ENCODE measurements at regions not wholly inside any gene's neighbourhood (a gene's known extent, or its start where the extent isn't known, plus 50 kb on each side); places are given as distances from the start of the nearest gene placed in this dataset.
A peak's percentile ranks its signal among the peaks of the same experiment; 100 is the strongest.

- TF ChIP-seq JUND (IDR thresholded peaks at IDR 0.05; ENCODE audit: low read depth) = no peak
- no peak for DNase-seq (ENCODE audit: low read depth in 1 of 2, low spot score in 1 of 2)
- in situ Hi-C loops (cut with HindIII; ENCODE audit: low pct_unique_long_range_greater_than_20kb, low sequenced_read_pairs) = no loop called here
Measured at GRCh38 chr3:106157411-106157810, 288.6 kb upstream of the CBLB start.

DNA sequence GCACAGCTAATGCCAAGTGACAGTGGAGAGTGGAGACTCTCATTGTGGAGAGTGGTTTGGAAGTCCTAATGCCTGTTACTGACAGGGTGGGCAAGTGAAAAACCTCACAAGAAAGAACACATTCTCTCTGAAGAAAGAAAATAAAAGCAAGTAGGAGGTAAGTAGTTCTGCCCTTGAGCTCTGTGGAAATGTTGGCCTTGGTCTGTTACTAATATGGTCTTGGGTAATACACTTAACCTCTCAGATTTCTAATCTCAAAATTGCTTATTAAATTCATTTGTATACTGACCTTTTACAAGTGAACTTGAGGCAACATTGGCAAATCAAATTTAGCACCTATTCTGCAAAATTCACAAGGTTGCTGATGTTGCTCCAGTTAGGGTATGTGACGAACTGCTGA lies 291.6 kb upstream of the CBLB start:
- no peak for DNase-seq (ENCODE audit: low read depth in 1 of 2, low spot score in 1 of 2)
- TF ChIP-seq JUND (IDR thresholded peaks at IDR 0.05; ENCODE audit: low read depth) = no peak
- in situ Hi-C loops (cut with HindIII; ENCODE audit: low pct_unique_long_range_greater_than_20kb, low sequenced_read_pairs) = no loop called here

DNA sequence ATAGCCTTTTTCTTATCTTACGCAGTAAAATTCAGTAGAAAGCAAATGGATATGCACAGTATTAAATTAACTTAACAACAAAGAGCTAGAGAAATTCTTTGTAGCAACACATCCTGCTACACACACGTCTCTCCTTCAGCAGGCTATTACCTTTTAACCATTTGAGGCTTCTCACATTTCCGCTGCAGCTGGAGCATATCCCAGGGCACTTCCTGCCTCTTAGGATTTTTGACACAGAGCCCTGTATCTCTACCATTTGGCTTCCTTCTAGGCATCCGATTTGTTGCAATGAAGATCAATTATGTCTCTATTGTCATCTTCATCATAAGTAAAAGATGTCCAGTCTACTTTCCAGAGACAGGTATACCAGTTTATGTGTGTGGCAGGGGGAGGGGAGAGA lies 292.4 kb upstream of the CBLB start:
- TF ChIP-seq JUND (IDR thresholded peaks at IDR 0.05; ENCODE audit: low read depth) = no peak
- no peak for DNase-seq (ENCODE audit: low read depth in 1 of 2, low spot score in 1 of 2)
- in situ Hi-C loops (cut with HindIII; ENCODE audit: low pct_unique_long_range_greater_than_20kb, low sequenced_read_pairs) = no loop called here

- in situ Hi-C loops (cut with HindIII; ENCODE audit: low pct_unique_long_range_greater_than_20kb, low sequenced_read_pairs) = no loop called here
- DNase-seq (ENCODE audit: low read depth in 1 of 2, low spot score in 1 of 2) = no peak
- TF ChIP-seq JUND (IDR thresholded peaks at IDR 0.05; ENCODE audit: low read depth) = no peak
Measured at GRCh38 chr3:106167728-106168127, 298.9 kb upstream of the CBLB start.

GRCh38 chr3:106168962-106169750 lies 300.3 kb upstream of the CBLB start:
- DNase-seq (ENCODE audit: low read depth in 1 of 2, low spot score in 1 of 2) = no peak
- in situ Hi-C loops (cut with HindIII; ENCODE audit: low pct_unique_long_range_greater_than_20kb, low sequenced_read_pairs) = no loop called here
- no peak for TF ChIP-seq JUND (IDR thresholded peaks at IDR 0.05; ENCODE audit: low read depth)

DNA sequence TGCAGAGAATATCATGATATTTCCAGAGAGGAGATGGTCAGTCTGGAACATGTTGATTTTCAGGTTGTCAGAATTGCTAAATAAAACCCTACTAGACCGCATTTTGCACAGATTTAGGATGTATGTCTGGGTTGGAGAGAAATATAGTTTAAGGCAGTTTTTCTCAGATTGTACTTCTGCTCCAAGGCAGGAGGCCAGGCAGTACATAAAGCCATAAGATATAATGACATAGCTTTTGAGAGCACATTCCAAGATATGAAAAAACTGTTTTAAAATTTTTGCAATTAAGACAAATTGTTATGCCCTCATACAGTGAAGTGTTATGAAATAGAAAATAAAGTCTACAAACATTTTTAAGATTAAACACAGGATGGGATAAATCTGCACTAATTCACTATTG lies 301.8 kb upstream of the CBLB start:
- DNase-seq (ENCODE audit: low read depth in 1 of 2, low spot score in 1 of 2) = no peak
- no peak for TF ChIP-seq JUND (IDR thresholded peaks at IDR 0.05; ENCODE audit: low read depth)
- in situ Hi-C loops (cut with HindIII; ENCODE audit: low pct_unique_long_range_greater_than_20kb, low sequenced_read_pairs) = no loop called here

- in situ Hi-C loops (cut with HindIII; ENCODE audit: low pct_unique_long_range_greater_than_20kb, low sequenced_read_pairs) = no loop called here
- no peak for DNase-seq (ENCODE audit: low read depth in 1 of 2, low spot score in 1 of 2)
- no peak for TF ChIP-seq JUND (IDR thresholded peaks at IDR 0.05; ENCODE audit: low read depth)
Measured at GRCh38 chr3:106172101-106172500, 303.3 kb upstream of the CBLB start.

DNA sequence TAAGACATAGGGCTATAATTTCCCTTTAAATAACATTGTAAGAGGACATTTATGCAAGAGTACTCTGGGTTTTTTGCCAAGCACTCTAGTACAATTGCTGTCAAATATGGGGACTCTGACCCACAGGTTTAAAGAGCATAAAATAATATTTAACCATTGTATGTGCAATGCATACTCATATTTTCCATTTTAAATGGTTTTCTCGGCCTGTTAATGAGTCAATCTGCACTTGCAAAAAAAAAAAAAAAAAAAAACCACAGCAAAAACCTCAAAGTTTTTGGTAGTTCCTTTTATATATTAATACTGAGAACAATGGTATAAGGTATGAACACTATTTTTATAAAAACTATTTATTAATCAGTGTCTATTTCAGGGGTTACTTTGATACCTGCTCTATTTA lies 304.0 kb upstream of the CBLB start:
- in situ Hi-C loops (cut with HindIII; ENCODE audit: low pct_unique_long_range_greater_than_20kb, low sequenced_read_pairs) = no loop called here
- no peak for DNase-seq (ENCODE audit: low read depth in 1 of 2, low spot score in 1 of 2)
- no peak for TF ChIP-seq JUND (IDR thresholded peaks at IDR 0.05; ENCODE audit: low read depth)

DNA sequence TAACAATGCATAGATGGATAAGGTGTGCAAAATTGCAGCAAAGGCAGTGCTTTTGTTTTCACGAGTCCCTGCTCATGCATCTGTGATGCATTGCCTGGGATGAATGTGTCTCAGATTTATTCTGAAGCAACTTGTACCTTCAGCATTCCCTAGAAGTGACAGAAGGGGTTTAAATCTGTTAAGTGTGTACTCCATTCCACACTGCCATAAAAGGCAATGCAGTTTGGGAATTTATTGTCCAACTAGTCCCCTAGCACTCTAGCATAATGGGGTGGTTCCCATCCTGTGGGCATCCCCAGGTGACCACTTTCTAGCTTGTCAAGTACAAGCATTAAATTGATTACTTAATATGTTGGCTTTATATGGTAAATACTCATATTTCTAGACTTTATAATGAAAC lies 306.5 kb upstream of the CBLB start:
- in situ Hi-C loops (cut with HindIII; ENCODE audit: low pct_unique_long_range_greater_than_20kb, low sequenced_read_pairs) = no loop called here
- DNase-seq (ENCODE audit: low read depth in 1 of 2, low spot score in 1 of 2) = no peak
- no peak for TF ChIP-seq JUND (IDR thresholded peaks at IDR 0.05; ENCODE audit: low read depth)

GRCh38 chr3:106176734-106177133 lies 307.9 kb upstream of the CBLB start:
- no peak for DNase-seq (ENCODE audit: low read depth in 1 of 2, low spot score in 1 of 2)
- in situ Hi-C loops (cut with HindIII; ENCODE audit: low pct_unique_long_range_greater_than_20kb, low sequenced_read_pairs) = no loop called here
- TF ChIP-seq JUND (IDR thresholded peaks at IDR 0.05; ENCODE audit: low read depth) = no peak

DNA sequence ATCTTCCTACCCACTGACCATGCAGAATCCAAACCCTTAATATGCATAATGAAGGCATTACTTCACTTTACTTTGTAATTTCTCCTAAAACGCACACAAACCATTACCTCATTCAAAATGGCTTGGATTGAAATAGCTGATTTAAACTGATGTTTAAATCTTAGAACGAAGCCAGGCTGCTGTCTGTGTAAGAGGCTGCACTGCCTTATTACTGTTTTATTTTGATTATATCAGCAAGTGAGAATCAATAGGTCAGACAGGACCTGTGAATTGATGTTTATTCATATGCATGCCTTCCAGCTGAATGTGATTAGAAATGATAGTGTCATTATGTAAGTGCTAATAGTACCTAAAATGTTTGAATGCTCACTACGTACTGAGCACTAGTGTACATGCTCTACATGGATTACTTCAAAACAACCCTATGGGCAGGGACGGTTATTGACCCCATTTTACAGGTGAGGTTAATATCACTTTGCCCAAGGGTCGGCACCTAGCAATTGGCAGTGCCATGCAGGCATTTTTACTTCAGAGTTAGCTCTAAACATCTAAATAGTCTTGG lies 314.2 kb upstream of the CBLB start:
- in situ Hi-C loops (cut with HindIII; ENCODE audit: low pct_unique_long_range_greater_than_20kb, low sequenced_read_pairs) = no loop called here
- DNase-seq (ENCODE audit: low read depth in 1 of 2, low spot score in 1 of 2) = no peak
- no peak for TF ChIP-seq JUND (IDR thresholded peaks at IDR 0.05; ENCODE audit: low read depth)

DNA sequence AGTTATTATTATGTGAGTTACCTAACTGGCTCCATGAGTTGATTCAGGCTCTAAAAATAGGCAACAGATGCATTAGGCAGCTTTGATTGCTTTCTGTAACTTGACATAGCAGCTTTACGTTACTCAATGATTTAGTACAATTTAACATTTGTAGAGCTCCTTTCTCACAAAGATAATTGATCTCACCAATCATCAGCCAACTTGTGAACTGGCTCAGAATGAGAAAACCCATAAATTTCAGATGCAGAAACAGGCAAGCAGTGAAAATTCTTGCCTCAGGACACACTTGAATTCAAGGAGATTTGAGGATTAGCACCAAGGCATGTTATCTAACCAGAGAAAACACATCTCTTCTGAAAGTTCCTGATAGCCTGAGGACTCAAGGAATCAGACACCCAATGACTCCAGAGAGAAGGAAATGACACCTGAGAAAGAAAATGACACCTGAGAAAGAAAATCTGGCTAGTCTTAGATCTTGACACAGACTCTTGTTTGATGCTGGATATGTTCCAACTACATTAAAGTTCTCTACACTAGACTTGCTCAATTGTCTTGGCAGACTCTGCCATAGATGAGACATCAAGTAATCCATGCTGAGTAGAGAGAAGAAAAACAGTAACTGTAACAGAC lies 315.1 kb upstream of the CBLB start:
- TF ChIP-seq JUND (IDR thresholded peaks at IDR 0.05; ENCODE audit: low read depth) = no peak
- DNase-seq (ENCODE audit: low read depth in 1 of 2, low spot score in 1 of 2) = peak in 1 of 2 experiments; percentile 38
- in situ Hi-C loops (cut with HindIII; ENCODE audit: low pct_unique_long_range_greater_than_20kb, low sequenced_read_pairs) = no loop called here
